ENCODE measurements at regions not wholly inside any gene's neighbourhood (a gene's known extent, or its start where the extent isn't known, plus 50 kb on each side); places are given as distances from the start of the nearest gene placed in this dataset.

GRCh38 chr17:55612691-55613141, 101.5 kb upstream of the SMIM36 start:
- Histone ChIP-seq H3K79me2 (ENCODE audit: insufficient read depth, low read depth) (no peaks in the 10 kb centered on the region), H3K4me3 (IDR thresholded peaks at IDR 0.05; ENCODE audit: insufficient read depth, low read depth, low read length) (no peak overlapping the region), H3K4me2 (no peak overlapping the region), H3K4me1 (ENCODE audit: low read depth, poor library complexity, severe bottlenecking) (no peaks in the 10 kb centered on the region), H3K9ac (no peak overlapping the region), H3K27ac (no peak overlapping the region), H4K20me1 (ENCODE audit: insufficient read depth) (no peaks in the 10 kb centered on the region), H3K36me3 (ENCODE audit: insufficient read depth) (no peaks in the 10 kb centered on the region), H2AFZ (ENCODE audit: low read depth) (no peak overlapping the region), H3K27me3 (ENCODE audit: insufficient read depth, low read depth) (no peaks in the 10 kb centered on the region)
- TF ChIP-seq, protein P1, sequence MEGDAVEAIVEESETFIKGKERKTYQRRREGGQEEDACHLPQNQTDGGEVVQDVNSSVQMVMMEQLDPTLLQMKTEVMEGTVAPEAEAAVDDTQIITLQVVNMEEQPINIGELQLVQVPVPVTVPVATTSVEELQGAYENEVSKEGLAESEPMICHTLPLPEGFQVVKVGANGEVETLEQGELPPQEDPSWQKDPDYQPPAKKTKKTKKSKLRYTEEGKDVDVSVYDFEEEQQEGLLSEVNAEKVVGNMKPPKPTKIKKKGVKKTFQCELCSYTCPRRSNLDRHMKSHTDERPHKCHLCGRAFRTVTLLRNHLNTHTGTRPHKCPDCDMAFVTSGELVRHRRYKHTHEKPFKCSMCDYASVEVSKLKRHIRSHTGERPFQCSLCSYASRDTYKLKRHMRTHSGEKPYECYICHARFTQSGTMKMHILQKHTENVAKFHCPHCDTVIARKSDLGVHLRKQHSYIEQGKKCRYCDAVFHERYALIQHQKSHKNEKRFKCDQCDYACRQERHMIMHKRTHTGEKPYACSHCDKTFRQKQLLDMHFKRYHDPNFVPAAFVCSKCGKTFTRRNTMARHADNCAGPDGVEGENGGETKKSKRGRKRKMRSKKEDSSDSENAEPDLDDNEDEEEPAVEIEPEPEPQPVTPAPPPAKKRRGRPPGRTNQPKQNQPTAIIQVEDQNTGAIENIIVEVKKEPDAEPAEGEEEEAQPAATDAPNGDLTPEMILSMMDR (conservative IDR thresholded peaks at IDR 0.05; ENCODE audit: low read depth, low read length): no peak

GRCh38 chr17:55607731-55608341, 96.6 kb upstream of the SMIM36 start:
- TF ChIP-seq, protein P1 (conservative IDR thresholded peaks at IDR 0.05; ENCODE audit: low read depth, low read length): no peak
- Histone ChIP-seq H3K36me3 (ENCODE audit: insufficient read depth) (no peaks in the 10 kb centered on the region), H3K27ac (no peak overlapping the region)

DNA sequence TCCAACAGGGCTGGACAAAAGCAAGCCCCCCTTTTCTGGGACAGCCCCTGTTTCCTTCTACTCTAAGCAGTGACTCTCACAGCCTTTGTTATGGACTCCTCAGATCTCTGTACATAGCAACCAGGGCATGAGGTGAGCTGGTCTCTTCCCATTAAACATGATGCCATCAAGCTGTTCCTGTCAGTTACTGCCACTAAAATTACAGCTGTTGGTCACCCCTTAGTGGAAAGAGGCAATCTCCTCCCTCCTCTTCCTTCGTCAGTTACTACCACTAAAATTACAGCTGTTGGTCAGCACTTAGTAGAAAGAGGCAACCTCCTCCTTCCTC, 95.2 kb upstream of the SMIM36 start:
- H3K27me3 ChIP-seq (ENCODE audit: insufficient read depth, low read depth): no peaks in the 10 kb centered on the region
- H3K36me3 ChIP-seq (ENCODE audit: insufficient read depth): no peaks in the 10 kb centered on the region
- no peaks in the 10 kb centered on the region for H3K79me2 ChIP-seq (ENCODE audit: insufficient read depth, low read depth)
- no peak overlapping the region for H2AFZ ChIP-seq (ENCODE audit: low read depth)
- no peaks in the 10 kb centered on the region for H3K4me1 ChIP-seq (ENCODE audit: low read depth, poor library complexity, severe bottlenecking)
- H3K4me2 ChIP-seq: no peak overlapping the region
- no peak overlapping the region for H3K27ac ChIP-seq
- H3K9ac ChIP-seq: no peak overlapping the region
- TF ChIP-seq, protein P1 (conservative IDR thresholded peaks at IDR 0.05; ENCODE audit: low read depth, low read length): no peak
- H3K4me3 ChIP-seq (IDR thresholded peaks at IDR 0.05; ENCODE audit: insufficient read depth, low read depth, low read length): no peak overlapping the region
- no peaks in the 10 kb centered on the region for H4K20me1 ChIP-seq (ENCODE audit: insufficient read depth)

More at GRCh38 chr17:55607731-55608341, 96.6 kb upstream of the SMIM36 start:
- Histone ChIP-seq H2AFZ (ENCODE audit: low read depth) (no peak overlapping the region), H3K4me2 (no peak overlapping the region), H3K9ac (no peak overlapping the region), H4K20me1 (ENCODE audit: insufficient read depth) (no peaks in the 10 kb centered on the region), H3K4me1 (ENCODE audit: low read depth, poor library complexity, severe bottlenecking) (no peaks in the 10 kb centered on the region), H3K4me3 (IDR thresholded peaks at IDR 0.05; ENCODE audit: insufficient read depth, low read depth, low read length) (no peak overlapping the region), H3K27me3 (ENCODE audit: insufficient read depth, low read depth) (no peaks in the 10 kb centered on the region), H3K79me2 (ENCODE audit: insufficient read depth, low read depth) (no peaks in the 10 kb centered on the region)

- no peak overlapping the region for H3K9ac ChIP-seq
- H3K36me3 ChIP-seq (ENCODE audit: insufficient read depth): no peaks in the 10 kb centered on the region
- no peak overlapping the region for H3K4me3 ChIP-seq (IDR thresholded peaks at IDR 0.05; ENCODE audit: insufficient read depth, low read depth, low read length)
- H3K4me2 ChIP-seq: no peak overlapping the region
- H3K4me1 ChIP-seq (ENCODE audit: low read depth, poor library complexity, severe bottlenecking): no peaks in the 10 kb centered on the region
- no peaks in the 10 kb centered on the region for H3K27me3 ChIP-seq (ENCODE audit: insufficient read depth, low read depth)
- H3K79me2 ChIP-seq (ENCODE audit: insufficient read depth, low read depth): no peaks in the 10 kb centered on the region
- no peaks in the 10 kb centered on the region for H4K20me1 ChIP-seq (ENCODE audit: insufficient read depth)
- H3K27ac ChIP-seq: no peak overlapping the region
- TF ChIP-seq, protein P1 (conservative IDR thresholded peaks at IDR 0.05; ENCODE audit: low read depth, low read length): no peak
- H2AFZ ChIP-seq (ENCODE audit: low read depth): no peak overlapping the region
These were observed 94.6 kb upstream of the SMIM36 start for GRCh38 chr17:55605705-55606487.
